HG02981 (cell line): ENCODE measurements at regions not wholly inside any gene's neighbourhood (a gene's known extent, or its start where the extent isn't known, plus 50 kb on each side); places are given as distances from the start of the nearest gene placed in this dataset.
"Not testable (repeated sequence)": the region's sequence is repeated elsewhere in the genome, so short reads cannot be mapped to it uniquely, and the experiment has no call there.

Source experiments
- ATAC-seq: cut with Tn5 transposase; IDR thresholded peaks from one replicate; pipeline ENCODE4 v1.9.1; 2021; ENCODE audit warnings: mild to moderate bottlenecking, moderate library complexity; ENCODE audit not compliant: unreplicated experiment

DNA sequence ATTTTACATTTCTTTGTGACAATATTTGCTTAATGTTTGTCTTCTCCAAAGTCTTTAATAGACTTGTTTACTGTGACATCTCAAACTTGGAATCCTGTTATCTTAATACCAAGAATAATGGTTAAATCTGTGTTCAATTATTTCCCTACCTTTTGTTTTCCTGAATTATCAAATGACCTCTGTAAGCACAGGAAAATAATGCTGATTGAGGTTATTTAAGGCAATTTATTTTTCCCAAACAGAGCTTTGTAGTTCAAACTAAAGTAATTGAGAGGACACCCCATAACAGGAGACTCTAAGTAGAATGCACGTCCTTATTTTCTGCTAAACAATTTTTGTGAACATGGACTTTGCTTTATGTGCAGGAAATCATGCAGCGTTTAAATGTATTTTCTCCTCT is 195.0 kb downstream of the BTBD3 start:
- no peak for ATAC-seq

DNA sequence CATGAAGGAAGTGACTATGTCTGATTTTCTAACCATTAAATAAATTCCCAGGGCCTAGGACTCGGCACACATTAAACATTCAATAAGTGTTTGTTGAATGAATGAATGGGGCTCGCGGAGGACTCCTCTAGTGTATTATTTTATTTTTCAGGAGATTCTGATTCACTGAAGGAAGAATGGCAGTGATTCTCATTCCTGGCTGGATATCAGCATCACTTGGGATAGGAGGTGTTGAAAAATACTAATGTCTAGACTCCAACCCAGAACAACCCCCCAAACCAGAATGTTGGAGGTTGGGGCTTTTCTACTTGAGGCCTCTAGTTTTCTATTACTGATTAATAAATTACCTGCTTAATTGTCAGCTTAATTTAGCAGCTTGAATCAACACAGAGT is 195.4 kb downstream of the BTBD3 start:
- no peak for ATAC-seq

DNA sequence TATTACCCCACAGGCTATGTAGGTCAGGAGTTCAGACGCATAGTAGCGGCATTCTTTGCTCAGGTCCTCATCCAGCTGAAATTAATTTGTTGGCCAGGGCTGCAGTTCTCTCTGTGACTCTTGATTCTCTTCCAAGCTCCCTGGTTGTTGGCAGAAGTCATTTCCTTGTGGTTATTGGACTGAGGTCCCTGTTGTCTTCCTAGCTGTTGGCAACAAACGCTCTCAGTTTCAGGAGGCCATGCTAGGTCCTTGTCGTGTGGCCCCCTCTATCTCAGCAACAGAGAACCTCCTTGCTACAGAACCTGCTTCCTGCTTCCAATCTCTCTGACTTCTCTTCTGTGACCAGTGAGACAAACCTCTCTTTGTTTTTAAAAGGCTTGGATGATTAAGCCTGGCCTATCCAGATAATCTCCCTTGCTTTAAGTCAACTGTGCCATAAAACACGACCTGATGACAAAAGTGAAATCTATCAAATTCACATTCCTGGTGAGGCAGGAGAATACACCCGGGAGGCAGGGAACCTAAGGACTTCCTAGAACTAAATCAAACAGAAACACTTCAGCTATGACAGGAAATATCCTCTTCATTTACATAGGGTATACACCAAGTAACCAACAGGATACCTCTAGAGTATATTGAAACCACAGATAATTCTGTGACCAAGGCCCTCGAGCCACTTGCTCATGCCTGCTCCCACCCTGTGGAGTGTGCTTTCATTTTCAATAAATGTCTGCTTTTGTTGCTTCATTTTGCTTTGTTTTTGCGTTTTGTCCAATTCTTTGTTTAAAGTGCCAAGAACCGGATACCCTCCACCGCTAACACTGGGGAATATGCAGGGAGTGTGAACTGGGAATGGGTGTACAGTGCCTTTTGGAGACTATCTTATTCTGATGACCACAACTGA is 196.0 kb downstream of the BTBD3 start:
- no peak for ATAC-seq

DNA sequence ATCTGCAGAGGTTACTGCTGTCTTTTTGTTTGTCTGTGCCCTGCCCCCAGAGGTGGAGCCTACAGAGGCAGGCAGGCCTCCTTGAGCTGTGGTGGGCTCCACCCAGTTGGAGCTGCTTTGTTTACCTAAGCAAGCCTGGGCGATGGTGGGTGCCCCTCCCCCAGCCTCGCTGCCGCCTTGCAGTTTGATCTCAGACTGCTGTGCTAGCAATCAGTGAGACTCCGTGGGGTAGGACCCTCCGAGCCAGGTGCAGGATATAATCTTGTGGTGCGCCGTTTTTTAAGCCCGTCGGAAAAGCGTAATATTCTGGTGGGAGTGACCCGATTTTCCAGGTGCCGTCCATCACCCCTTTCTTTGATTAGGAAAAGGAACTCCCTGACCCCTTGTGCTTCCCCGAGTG is 211.4 kb downstream of the BTBD3 start:
- ATAC-seq, result not testable (repeated sequence)

DNA sequence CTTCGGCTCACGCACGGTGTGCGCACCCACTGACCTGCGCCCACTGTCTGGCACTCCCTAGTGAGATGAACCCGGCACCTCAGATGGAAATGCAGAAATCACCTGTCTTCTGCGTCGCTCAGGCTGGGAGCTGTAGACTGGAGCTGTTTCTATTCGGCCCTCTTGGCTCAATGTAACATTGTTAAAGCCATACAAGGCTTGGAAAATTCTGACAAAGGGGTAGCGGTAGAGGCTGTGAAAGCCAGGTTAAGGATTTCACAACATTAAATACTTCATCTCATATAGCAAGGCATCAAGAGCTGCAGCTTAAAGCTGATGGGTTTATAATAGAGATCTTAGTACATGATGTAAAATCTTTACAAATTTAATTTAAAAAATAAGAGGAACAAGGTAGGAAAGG is 211.8 kb downstream of the BTBD3 start:
- ATAC-seq, result not testable (repeated sequence)

DNA sequence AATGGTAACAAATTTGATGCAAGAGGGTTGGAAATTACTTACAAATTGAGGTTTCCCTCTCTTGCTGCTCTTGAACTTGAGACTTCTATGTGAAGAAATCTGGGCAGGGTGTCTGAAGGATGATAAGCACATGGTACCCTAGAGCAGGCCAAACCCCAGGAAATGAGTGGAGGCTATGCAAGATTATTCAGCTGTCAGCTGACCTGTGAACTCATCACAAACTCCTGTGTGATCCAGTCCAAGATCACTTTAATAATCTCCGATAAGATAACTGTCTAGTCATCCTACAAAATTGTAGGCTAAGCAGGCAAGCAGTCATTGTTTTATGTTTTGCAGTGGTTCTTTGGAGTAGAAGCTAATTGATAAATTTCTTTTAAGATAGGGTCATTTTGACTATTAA is 213.1 kb downstream of the BTBD3 start:
- no peak for ATAC-seq

DNA sequence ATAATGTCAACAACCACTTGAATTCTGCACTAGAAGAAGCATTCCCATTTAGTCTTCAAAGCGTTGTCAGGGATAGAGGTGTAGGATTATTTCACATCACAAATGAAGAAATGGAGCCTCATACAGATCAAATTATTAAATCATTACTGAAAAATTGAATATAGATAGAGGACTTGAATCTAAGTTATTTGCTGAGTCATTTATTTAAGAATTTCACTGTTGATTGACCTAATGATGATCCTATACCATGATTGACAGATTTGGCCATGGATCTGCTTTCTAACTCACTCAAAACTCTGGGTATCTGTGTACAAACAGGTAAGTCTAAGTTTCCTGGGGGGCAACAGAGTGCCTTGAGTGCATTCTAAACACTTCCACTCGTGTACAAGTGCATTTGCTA is 215.9 kb downstream of the BTBD3 start:
- ATAC-seq, result no peak

DNA sequence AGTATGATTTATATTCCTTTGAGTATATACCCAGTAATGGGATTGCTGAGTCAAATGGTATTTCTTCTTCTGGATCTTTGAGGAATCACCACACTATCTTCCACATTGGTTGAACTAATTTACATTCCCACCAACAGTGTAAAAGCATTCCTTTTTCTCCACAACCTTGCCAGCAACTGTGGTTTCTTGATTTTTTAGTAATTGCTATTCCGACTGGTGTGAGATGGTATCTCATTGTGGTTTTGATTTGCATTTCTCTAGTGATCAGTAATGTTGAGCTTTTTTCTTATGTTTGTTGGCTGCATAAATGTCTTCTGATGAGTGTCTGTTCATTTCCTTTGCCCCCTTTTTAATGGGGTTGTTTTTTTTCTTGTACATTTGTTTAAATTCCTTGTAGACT is 228.3 kb downstream of the BTBD3 start:
- not testable (repeated sequence) for ATAC-seq

DNA sequence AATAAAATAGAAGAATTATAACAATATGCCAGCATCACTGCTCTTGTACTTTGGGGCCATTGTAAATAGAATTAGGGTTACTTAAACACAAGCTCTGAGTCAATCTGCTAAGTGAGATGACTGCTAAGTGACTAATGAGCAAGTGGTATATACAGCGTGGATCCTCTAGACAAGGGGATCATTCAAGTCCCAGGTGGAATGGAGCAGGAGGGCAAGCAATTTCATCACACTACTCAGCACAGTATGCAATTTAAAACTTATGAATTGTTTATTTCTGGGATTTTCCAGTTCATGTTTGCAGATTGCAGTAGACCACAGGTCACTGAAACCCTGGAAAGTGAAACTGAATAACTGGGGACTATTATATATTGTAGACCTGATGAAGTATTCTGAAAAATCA is 235.3 kb downstream of the BTBD3 start:
- ATAC-seq, result no peak

DNA sequence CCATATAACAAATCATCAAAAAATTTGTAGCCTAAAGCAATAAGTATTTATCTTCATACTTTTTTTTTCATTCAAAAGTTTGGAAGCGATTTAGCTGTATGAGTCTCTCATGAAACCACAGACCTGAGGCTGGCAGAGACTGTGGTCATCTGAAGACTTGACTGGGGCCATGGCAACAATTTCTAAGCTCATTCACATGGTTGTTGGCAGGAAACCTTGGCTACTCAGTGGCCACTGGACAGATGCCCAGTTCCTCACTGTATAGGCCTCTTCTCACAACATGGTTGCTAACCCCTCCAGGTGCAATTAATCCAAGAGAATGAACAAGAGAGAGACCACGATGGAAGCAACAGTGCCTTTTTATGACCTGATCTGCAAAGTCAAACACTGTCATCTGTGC is 235.9 kb downstream of the BTBD3 start:
- no peak for ATAC-seq

DNA sequence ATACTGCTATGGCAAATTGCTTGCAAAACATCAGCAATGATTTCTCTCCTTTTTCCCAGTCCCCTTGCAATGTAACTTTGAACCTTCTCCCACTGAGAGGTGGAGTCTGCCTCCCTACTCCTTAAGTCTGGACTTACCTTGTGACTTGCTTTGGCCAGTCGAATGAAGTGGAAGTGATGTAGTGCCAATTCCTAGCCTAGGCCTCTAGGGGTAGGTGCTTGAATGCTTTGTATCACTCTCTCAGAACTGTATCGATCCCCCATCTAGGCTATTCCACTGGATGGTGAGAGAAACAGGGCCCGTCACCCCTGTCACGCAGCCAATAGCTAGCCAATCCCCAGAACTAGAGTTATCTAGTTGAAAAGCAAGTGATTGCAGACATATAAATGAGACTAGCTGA is 238.6 kb downstream of the BTBD3 start:
- ATAC-seq, result no peak

DNA sequence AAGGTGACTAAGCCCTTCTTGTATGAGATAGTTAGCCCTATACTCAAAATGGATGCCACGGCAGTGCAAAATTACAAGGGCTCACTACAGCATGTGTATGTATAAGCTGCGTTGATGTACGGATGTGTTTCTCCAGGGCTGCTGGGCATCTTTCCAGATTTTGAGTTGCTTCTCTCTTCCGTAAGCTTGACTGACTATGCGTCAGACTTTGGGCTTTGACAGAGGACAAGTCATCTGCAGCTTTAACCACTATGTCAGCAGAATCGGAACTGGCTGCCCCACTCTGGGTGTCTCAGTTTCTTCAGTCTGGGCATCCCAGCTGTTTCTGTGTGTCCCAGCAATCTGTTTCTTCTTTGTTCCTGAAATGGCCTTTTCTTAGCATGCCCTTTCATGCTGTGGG is 241.6 kb downstream of the BTBD3 start:
- ATAC-seq, result no peak

DNA sequence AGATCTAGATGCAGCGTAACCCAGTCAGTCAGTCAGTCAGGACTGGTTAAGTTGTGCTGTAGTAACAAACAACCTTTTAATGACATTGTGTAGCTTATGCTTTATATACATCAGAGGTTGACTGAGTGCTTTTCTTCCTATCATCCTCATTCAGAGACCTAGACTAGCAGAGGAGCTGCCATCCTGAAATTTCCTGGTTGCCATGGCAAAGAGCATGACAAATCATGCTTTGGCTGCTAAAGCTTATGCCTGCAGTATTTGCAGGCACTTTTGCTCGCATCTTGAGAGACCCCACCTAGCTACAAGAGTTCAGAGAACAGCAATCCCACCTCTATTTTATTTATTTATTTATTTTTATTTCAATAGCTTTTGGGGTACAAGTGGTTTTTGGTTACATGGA is 244.0 kb downstream of the BTBD3 start:
- no peak for ATAC-seq

DNA sequence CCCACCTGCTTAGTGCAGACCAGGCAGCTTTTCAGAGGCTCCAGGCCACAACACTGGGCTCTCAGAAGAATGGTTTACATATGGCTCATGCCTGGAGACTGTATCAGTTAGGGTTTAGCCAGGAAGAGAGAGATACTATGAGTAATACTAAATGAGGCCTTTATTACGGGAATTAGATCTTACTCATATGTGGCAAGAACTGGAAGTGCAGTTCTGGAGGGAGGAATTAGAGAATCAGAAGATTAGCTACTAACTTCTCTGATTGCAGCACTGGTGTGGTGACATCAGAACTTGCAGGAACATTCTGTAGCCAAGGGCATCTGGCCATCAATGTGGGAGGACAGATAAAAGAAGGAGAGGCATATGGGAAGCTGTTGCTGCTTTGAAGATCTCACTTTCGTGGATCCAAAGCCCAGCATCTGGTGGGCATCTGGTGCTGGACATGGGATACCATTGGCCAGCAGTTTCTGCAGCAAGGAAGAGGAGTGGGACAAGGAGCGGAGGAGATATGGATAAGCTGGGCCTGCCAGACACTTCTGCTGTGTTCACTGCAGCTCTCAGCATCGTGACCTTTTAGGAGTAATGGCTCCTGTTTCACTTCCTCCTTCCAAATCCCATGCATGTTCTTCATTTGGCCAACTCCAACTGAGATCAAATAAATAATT is 248.5 kb downstream of the BTBD3 start:
- no peak for ATAC-seq

DNA sequence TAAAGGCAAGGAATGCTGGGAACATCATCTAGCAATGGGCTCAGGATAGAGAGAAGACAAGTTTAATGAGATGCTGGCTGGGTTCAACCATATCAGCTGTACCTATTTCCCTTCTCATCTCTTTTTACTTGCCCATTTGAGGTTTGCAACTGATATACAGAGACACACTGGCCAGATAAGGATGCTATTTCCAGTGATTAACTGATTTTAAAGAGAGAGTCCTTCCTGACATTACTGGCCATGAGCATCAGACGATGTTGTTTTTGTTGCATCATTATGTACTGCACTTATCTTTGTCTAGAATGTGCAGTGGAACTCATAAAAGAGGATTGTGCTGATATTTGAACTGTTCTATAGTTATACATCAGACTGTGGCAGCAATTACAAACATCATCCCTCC is 252.7 kb downstream of the BTBD3 start:
- ATAC-seq, result no peak

DNA sequence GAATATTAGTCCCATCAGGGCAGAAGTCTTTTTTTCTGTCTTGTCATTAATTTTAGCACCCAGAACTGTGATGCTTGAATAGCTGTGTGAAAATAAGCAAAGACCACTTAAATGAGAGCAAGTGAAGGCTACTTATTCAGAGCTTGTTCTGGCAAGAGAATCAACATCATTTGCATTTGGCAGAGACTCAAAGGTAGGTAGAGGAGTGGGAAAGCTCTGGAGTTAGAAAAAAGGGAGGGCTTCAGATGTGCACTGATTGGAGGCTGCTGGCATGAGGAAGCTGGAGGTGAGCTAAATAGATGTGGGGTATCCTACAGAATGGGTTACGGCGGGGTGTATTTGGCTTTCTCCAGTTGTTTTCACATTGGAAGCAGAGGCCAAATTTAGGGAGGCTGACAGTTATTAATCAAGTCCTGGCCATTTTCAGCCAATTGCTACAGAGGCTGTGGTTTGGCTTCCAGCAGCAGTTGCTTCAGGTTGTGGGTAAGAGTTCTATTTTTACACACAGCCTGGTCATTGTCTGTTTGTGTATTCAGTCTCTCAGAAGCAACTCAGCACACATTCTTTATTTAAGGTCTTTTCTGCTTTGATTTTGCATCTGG is 254.3 kb downstream of the BTBD3 start:
- ATAC-seq, result no peak

DNA sequence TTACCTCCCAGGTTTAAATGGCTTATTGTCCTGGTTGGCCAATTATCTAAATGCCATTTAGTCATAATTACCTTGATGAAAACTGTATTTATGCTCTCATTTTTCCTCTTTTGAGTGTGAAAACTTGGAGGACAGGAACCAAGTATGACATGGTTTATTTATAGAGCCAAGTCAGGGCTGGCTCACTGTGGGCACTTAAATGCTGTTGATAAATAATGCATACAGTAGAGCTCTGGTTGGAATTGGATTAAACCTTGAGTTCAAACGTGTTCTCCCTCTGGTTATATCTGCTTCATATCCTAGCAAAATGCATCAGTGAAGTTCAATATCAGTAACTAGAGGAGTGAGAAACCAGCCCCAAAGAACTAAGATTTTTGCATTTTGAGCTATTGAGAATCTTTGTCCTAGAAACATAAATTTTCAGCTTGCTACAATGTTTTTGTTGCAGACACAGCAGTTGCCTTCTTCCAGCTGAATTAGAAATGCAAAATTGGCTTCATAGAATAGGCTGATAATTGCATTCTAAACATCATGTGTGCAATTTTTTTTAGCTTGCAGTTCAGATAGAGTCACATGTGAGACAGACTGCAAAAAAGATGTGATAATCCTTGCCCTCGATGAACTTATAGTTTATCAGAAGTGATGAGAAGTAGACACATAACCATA is 255.8 kb downstream of the BTBD3 start:
- no peak for ATAC-seq

DNA sequence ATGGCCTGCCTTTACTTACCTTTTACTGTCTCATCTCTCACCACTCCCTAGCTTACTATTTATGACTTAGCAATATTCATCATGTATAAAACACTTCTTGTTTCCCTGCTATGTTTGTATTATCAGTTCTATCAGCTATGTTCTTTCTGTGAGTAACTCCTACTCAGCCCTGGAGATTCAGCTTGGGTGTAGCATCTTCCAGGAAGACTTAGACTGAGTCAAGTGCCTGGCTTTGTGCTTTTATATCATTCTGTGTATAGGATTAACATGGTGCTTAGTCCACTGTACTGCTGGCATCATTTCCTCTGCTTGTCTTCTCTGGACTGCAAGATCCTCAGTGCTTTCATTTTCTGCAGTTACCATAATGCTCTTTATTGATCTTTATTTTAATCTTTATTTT is 257.8 kb downstream of the BTBD3 start:
- ATAC-seq, result no peak

DNA sequence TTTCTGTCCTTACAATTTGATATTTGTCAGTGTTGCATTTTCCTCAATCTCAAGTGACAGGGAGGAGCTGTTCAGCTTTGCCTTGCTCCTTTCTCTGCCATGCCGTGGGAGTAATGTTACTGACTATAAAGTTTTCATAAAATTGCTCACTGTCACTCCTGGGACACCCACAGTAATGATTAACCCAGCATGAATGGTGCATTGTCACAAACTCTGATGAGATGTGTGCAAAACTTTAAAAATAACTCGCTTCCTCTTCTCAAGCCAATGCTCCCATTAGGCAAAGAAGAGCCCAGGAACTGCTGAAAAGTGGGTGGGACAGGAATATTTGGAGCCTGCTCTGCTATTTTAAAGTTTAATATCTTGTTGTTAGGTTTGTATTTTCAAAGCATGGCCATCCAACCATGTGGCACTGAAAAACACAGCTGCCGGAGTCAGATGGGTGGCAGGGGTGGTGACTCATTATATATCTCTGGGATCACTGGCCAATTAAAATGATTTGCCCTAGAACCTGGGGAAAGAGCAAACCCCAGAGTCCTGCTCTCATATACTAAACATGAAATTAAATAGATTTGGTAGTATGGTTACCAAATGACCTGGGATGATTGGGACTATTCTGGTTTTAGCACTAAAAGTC is 260.1 kb downstream of the BTBD3 start:
- no peak for ATAC-seq

DNA sequence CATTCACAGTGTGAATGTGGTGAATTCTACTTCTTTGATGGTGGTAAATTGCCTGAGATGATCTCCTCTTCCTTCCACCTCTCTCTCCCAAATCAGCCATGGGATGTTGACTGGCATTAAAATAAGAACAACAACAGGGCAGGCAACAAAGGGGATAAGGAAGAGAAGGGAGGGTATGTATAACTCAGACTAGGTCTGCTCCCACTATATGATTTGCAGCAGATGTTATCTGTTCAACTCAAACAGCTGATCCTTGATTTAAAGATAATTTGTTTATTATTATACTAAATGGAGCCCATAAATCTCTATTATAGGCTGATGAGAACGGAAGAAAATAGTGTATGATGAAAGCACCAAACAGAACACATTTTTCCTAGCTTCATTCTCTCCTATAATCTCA is 262.0 kb downstream of the BTBD3 start:
- ATAC-seq, result no peak

DNA sequence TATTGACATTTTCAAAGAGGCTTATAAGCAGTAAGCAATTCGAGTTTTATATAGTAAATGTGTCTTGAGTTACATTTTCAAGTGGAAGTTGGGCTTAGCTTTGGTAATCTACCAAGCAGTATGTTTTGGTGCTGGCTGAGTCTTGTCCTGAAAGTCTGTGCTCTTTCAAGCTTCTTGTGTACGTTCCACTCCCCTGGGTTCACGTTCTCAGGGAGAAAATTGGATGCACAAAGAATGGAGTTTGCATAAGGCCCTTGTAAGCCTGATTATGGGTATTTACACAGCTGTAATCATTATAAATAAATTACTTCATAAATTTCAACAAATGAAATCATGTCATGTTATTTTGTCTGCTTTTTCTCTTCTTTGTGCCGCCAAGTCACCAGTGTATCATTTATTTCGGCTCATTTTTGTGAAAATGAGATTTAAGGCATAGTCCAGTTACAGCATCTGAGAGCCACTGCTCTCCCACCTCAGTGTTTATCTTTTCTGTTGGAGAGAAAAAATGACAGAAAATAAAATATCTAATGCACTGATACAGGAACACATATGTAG is 262.5 kb downstream of the BTBD3 start:
- no peak for ATAC-seq
